GM10266 (cell line): ENCODE measurements at regions not wholly inside any gene's neighbourhood (a gene's known extent, or its start where the extent isn't known, plus 50 kb on each side); places are given as distances from the start of the nearest gene placed in this dataset.
"Not testable (repeated sequence)": the region's sequence is repeated elsewhere in the genome, so short reads cannot be mapped to it uniquely, and the experiment has no call there.

ENCODE experiments used
- DNase-seq: peaks from one replicate; pipeline ENCODE4 v3.0.0; 2012; ENCODE audit errors: extremely low spot score
- TF ChIP-seq, protein P1 (sequence below): IDR thresholded peaks from 2 replicates; pipeline ENCODE4 v1.5.1; 2012; ENCODE audit warnings: mild to moderate bottlenecking, low read depth; ENCODE audit not compliant: control insufficient read depth, insufficient read depth; ENCODE audit errors: missing control alignments

DNA sequence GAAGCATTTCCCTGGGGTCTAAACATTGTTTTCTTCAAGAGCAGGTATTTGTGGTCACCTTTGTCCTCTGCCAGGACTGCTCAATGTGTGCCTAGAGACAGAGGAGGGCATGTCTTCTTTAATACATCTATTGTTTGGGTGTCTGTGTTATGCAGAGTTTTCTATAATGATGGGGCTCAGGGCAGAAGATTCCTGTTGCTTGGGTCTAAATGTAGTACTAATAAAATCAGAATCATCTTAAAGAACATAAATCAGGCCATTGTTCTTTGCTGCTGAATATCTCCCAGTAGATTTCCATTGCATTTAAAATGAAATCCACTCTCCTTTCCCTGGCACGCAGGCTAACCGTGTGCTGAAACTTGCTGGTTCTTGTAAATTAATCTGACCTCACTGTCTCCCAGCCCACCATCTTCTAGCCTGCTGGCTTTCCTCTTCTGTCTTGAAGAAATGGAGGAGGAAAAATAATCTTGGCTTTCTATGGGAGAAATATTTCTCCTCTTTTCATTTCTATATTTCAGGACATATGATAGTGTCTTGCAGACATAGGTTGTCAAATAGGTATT, 1396.8 kb downstream of the GATA3 start:
- TF ChIP-seq, protein P1, sequence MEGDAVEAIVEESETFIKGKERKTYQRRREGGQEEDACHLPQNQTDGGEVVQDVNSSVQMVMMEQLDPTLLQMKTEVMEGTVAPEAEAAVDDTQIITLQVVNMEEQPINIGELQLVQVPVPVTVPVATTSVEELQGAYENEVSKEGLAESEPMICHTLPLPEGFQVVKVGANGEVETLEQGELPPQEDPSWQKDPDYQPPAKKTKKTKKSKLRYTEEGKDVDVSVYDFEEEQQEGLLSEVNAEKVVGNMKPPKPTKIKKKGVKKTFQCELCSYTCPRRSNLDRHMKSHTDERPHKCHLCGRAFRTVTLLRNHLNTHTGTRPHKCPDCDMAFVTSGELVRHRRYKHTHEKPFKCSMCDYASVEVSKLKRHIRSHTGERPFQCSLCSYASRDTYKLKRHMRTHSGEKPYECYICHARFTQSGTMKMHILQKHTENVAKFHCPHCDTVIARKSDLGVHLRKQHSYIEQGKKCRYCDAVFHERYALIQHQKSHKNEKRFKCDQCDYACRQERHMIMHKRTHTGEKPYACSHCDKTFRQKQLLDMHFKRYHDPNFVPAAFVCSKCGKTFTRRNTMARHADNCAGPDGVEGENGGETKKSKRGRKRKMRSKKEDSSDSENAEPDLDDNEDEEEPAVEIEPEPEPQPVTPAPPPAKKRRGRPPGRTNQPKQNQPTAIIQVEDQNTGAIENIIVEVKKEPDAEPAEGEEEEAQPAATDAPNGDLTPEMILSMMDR = no peak
- DNase-seq = no peak

DNA sequence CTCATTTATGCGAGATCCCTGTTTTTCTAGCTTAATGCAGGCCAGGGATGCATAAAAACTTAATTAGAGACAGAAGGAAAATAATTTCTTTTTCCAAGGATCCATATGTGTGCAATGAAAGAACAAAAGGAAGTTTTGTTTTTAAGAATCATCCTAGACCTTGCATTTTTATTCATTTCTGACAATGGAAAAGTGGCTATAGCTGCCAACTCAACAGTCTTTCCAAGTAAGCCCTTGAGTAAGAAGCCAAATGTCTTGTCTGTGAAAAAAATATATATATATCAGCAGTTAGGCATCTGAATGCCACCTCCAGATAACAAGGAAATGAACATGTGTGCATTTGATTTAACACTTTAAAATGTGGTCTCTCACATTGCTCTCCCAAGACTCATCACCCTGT, 1397.6 kb downstream of the GATA3 start:
- DNase-seq = no peak
- TF ChIP-seq, protein P1 = no peak

DNA sequence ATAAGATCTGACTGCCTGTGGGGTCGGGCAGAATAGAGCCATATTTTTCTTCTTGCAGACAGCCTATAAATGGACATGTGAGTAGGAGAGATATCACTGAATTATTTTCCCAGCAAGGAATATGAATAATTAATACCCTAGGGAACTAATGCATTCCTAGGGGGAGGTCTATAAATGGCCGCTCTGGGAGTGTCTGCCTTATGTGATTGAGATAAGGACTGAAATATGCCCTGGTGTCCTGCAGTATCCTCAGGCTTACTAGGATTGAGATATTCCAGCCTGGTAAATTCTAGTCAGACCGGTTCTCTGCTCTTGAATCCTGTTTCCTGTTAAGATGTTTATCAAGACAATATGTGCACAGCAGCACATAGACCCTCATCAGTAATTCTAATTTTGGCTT, 1399.4 kb downstream of the GATA3 start:
- not testable (repeated sequence) for DNase-seq

DNA sequence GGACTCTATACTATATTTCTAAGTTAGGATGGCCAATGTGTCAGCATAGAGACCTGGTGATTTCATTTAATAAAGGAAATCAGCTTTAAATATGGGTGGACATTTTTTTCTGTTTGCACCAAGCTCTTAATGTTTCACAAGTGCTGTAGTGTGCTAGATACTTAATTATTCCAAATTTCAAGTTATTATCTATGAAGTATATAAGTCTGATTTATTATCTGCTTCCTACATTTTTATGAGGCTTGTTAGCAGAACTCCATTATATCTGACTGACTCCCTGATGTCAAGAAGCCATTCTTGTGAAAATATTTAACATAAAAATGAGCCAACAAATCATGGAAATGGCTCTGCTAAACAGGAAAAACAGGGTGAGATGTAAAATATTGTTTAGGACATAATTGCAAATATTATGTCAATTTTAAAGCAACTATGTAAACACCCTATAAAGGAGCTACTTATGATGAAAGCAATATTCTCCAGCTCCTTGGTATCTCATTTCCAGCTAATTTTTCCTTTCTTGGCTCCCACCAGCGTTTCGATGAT, 1415.2 kb downstream of the GATA3 start:
- TF ChIP-seq, protein P1 = no peak
- DNase-seq = no peak

DNA sequence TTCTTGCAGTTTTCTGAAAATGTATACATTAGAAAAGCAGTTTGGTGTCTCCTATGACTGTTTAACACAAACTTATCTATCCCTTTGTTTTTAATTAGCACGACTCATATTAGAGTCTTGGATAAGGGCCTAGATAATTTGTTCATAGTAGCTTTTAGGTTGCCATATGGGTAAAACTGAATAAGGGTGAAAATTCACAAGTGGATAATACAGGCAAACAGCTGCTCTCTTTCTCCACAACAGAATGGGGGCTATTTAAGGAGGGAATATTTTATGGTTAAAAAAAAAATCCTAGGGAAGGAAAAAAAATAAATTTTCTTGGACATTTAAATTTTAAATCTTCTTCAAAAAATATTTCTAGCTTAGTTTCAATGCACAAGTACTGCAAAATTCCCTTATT, 1416.1 kb downstream of the GATA3 start:
- DNase-seq = no peak
- TF ChIP-seq, protein P1 = no peak

DNA sequence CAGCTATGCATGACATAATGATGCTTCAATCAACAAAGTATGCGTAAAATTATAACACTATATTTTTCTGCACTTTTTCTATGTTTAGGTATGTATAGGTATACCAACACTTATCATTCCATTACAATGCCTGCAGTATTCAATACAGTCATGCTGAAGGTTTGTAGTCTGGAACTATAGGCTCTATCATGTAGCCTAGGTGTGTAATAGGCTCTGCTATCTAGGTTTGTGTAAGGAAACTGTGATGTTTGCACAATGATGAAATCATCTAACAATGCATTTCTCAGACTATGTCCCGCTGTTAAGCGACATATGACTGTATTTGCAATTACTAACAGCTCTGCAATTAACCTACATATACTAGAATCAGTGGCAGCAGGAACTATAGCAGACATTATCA, 1447.5 kb downstream of the GATA3 start:
- TF ChIP-seq, protein P1 = no peak
- no peak for DNase-seq

DNA sequence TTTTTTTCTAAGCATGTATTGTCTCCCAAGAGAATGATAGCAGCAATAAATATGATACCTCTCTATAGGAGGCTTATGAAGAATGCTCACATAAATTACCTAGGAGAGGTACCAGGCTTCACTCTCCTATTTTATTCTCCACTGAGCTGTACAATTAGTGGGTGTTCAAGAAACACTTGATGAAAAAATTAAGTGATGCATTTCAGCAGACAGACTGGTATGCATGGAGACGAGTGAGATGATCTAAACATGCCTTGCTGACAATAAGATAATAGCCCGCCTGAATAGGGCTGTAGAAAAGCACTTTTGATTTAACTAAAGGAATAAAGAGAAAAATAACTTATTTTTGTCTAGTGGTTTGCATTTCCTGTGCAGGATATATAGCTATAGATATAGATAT, 1449.7 kb downstream of the GATA3 start:
- TF ChIP-seq, protein P1 = no peak
- DNase-seq = no peak

DNA sequence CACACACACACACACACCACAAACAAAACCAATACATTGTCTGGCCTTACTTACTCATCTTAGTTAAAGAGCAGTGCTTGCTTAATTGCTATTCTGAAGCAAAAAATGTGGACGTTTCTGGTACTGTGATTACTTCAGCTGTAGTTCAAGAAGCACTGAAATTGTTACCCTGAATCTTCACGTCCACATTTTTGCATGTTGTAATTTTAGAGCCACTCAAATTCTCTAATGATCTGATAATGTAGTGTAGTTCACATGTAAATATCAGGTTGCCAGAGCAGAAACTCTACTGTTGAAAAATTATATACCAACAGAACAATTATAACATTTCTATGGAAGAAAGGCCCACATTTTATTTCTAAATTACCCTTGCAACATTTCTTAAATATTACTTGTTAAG, 1451.1 kb downstream of the GATA3 start:
- no peak for DNase-seq
- TF ChIP-seq, protein P1 = no peak
